Left ventricle myocardium inferior (tissue), 1 donor: ENCODE measurements at regions not wholly inside any gene's neighbourhood (a gene's known extent, or its start where the extent isn't known, plus 50 kb on each side); places are given as distances from the start of the nearest gene placed in this dataset.

Source experiments
- DNase-seq: peaks from one replicate; pipeline ENCODE4 v3.0.0-alpha.2; 2020
- H3K27ac ChIP-seq: fragments of 200-600 bp; replicated peaks from 2 replicates; pipeline ENCODE4 v1.8.0; 2021
- H3K27me3 ChIP-seq: fragments of 200-600 bp; 2 replicates; pipeline ENCODE4 v1.8.0; 2021; ENCODE audit warnings: low read depth
- H3K36me3 ChIP-seq: fragments of 200-600 bp; 2 replicates; pipeline ENCODE4 v1.8.0; 2021
- H3K4me1 ChIP-seq: fragments of 200-600 bp; 2 replicates; pipeline ENCODE4 v1.8.0; 2021
- H3K4me3 ChIP-seq: fragments of 200-600 bp; 2 replicates; pipeline ENCODE4 v1.8.0; 2021; ENCODE audit warnings: mild to moderate bottlenecking, moderate library complexity
- H3K9me3 ChIP-seq: fragments of 200-600 bp; replicated peaks from 2 replicates; pipeline ENCODE4 v1.8.0; 2021
- CTCF ChIP-seq: fragments of 200-600 bp; IDR thresholded peaks from 2 replicates; pipeline ENCODE4 v1.8.0; 2021; ENCODE audit warnings: antibody characterized with exemption, mild to moderate bottlenecking, borderline replicate concordance
- intact Hi-C: fragments of 100-400 bp; cut with micrococcal nuclease; formaldehyde crosslinking; loops from one replicate; pipeline ENCODE4 v1.11.0; 2022
- donor health status: DM: no; HTN: yes; CAD: no; lungs with severe emphysema.

- Histone ChIP-seq H3K9me3 (peaks cover 5% of the 10 kb centered on the region), H3K4me1 (no peaks in the 10 kb centered on the region), H3K27ac (no peak overlapping the region), H3K36me3 (no peaks in the 10 kb centered on the region), H3K27me3 (no peaks in the 10 kb centered on the region), H3K4me3 (no peak overlapping the region)
- TF ChIP-seq CTCF, result no peak
- DNase-seq, result no peak
- intact Hi-C loops, result no loop called here
Measured at GRCh38 chr2:211103989-211104388, 547.6 kb downstream of the CPS1 start.

- Histone ChIP-seq H3K4me3 (no peak overlapping the region), H3K27me3 (no peaks in the 10 kb centered on the region), H3K36me3 (no peaks in the 10 kb centered on the region), H3K27ac (no peak overlapping the region), H3K9me3 (no peaks in the 10 kb centered on the region), H3K4me1 (no peaks in the 10 kb centered on the region)
- TF ChIP-seq CTCF, result no peak
- intact Hi-C loops, result no loop called here
- DNase-seq, result no peak
Measured at GRCh38 chr2:211113334-211114175, 557.2 kb downstream of the CPS1 start.

- Histone ChIP-seq H3K27ac (no peak overlapping the region), H3K27me3 (no peaks in the 10 kb centered on the region), H3K36me3 (no peaks in the 10 kb centered on the region), H3K9me3 (no peaks in the 10 kb centered on the region), H3K4me3 (no peak overlapping the region), H3K4me1 (no peaks in the 10 kb centered on the region)
- DNase-seq, result no peak
- TF ChIP-seq CTCF, result no peak
- intact Hi-C loops, result no loop called here
Measured at GRCh38 chr2:211114826-211115455, 558.5 kb downstream of the CPS1 start.

- Histone ChIP-seq H3K9me3 (no peaks in the 10 kb centered on the region), H3K36me3 (no peaks in the 10 kb centered on the region), H3K27me3 (no peaks in the 10 kb centered on the region), H3K27ac (no peak overlapping the region), H3K4me3 (no peak overlapping the region), H3K4me1 (no peaks in the 10 kb centered on the region)
- no peak for DNase-seq
- no peak for TF ChIP-seq CTCF
- intact Hi-C loops, result no loop called here
Measured at GRCh38 chr2:211117026-211117425, 560.6 kb downstream of the CPS1 start.

- Histone ChIP-seq H3K4me3 (no peak overlapping the region), H3K36me3 (no peaks in the 10 kb centered on the region), H3K27ac (no peak overlapping the region), H3K4me1 (no peaks in the 10 kb centered on the region), H3K9me3 (no peaks in the 10 kb centered on the region), H3K27me3 (no peaks in the 10 kb centered on the region)
- intact Hi-C loops, result no loop called here
- DNase-seq, result no peak
- no peak for TF ChIP-seq CTCF
Measured at GRCh38 chr2:211126256-211126655, 569.9 kb downstream of the CPS1 start.
